Epithelial cell of esophagus (primary cell): ENCODE measurements at regions not wholly inside any gene's neighbourhood (a gene's known extent, or its start where the extent isn't known, plus 50 kb on each side); places are given as distances from the start of the nearest gene placed in this dataset.

Source experiments
- DNase-seq: peaks from one replicate; pipeline ENCODE4 v3.0.0; 2010; ENCODE audit warnings: low read depth
- H3K4me3 ChIP-seq: 2 replicates; pipeline ENCODE4 v1.5.1; 2011; ENCODE audit warnings: mild to moderate bottlenecking, low read length, control low read depth
- CTCF ChIP-seq: IDR thresholded peaks from 2 replicates; pipeline ENCODE4 v1.5.1; 2011; ENCODE audit warnings: low read depth, mild to moderate bottlenecking, low read length, control low read depth, inconsistent platforms; ENCODE audit not compliant: insufficient read depth; ENCODE audit errors: missing control alignments

GRCh38 chr18:27602092-27602491 is 417.0 kb upstream of the CHST9 start:
- TF ChIP-seq CTCF, result no peak
- DNase-seq, result no peak
- no peak overlapping the region for H3K4me3 ChIP-seq

- no peak for DNase-seq
- no peak overlapping the region for H3K4me3 ChIP-seq
- TF ChIP-seq CTCF, result no peak
These were observed 415.1 kb upstream of the CHST9 start for GRCh38 chr18:27600245-27600644.

DNA sequence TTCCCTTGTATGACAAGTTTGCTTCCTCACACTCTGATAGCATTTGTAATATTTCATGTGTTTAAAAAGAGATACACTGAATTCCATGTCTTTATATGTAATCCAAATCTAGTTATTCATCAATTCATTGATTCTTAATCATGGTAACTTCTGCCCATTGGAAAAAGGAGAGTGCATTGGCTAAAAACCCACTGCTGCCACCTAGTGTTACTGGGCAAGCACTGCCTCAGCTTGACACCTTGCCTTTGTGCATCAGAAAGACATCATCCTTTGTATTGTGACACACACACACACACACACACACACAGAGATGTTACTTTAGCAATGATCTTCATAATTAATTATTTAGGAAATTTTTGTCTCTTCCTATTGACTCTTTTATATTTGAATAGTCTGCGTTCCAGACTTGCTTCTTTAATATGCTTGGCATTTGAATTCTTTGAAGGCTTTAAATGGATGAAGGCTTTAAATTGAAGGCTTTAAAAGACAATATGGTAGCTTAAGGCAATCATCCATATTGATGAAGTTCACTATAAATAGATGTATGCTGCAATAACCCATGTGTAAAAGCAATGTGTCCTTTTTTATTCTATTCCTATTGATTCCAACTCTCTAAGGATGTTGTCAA is 414.2 kb upstream of the CHST9 start:
- H3K4me3 ChIP-seq, result no peak overlapping the region
- TF ChIP-seq CTCF, result peak; percentile 99
- peak; percentile 71 for DNase-seq

- DNase-seq, result no peak
- no peak for TF ChIP-seq CTCF
- H3K4me3 ChIP-seq, result no peak overlapping the region
These were observed 410.2 kb upstream of the CHST9 start for GRCh38 chr18:27595113-27595838.

DNA sequence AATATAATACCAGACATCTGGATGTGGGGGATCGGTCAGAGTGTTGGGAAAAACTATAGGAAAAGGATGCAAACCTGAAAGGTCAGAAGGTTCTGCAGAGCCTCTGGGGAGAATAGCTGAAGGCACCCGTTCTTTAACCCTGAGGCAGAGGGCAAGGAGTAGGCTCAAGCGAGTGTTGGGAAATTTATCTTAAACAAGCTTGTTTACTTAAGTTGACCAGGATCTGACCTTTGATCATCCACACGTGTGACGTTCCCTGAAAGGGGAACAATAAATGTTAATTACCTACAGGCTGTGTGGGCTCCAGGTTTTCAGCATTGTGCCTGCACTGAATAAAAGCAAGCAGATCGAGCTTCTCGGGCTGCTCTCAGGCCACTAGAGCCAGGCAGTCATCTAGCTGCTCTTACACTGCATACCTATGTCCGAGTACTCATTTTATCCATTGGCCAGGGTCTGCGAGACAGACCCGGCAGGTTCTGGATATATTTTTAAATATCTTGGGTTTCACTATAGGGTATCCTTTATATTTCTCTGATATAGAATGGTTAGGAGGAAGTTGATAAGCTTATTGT is 400.6 kb upstream of the CHST9 start:
- no peak for DNase-seq
- H3K4me3 ChIP-seq, result no peak overlapping the region
- no peak for TF ChIP-seq CTCF

- TF ChIP-seq CTCF, result no peak
- H3K4me3 ChIP-seq, result no peak overlapping the region
- no peak for DNase-seq
These were observed 398.4 kb upstream of the CHST9 start for GRCh38 chr18:27583466-27583865.

DNA sequence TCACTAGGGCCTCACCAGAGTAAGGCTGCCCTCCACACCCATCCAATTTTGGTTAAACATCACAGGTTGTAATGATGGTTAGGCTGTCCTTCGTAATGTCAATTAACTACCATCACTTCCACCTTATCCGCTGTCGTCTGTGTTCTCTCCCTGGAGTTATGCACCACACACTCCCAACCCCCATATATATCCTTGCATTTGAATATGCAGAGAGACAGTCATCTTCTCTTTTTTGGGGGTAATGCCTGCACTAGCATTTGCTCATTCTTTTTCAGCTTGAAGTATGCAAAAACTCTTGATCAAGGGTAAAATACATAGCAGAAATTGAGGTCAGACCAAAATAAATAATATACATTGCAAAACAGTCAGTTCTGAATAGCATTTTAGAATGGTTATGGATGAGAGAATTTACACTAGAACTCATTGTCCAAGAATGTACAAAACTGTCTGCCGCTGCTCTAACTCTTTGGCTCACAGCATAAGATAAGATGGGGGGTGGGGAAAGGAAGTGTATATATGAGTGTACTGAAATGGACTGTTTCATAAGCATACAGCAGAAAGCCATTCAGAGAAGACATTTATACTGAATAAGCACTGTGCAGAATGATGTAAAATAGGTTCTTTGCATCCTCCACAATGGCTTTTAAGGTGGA is 397.8 kb upstream of the CHST9 start:
- TF ChIP-seq CTCF, result no peak
- no peak overlapping the region for H3K4me3 ChIP-seq
- peak; percentile 45 for DNase-seq
